ENCODE measurements at regions not wholly inside any gene's neighbourhood (a gene's known extent, or its start where the extent isn't known, plus 50 kb on each side); places are given as distances from the start of the nearest gene placed in this dataset.

- TF ChIP-seq CTCF (conservative IDR thresholded peaks at IDR 0.05 in 1 of 2, IDR thresholded peaks at IDR 0.05 in 1 of 2; ENCODE audit: low read depth in 1 of 2, low read length in 2 of 2) (no peak), EZH2 (IDR thresholded peaks at IDR 0.05; ENCODE audit: low read length, missing control alignments) (no peak)
Observed at GRCh38 chr4:81785338-81785737, 313.6 kb upstream of the RASGEF1B start.
